HG02981 (cell line): ENCODE measurements at regions not wholly inside any gene's neighbourhood (a gene's known extent, or its start where the extent isn't known, plus 50 kb on each side); places are given as distances from the start of the nearest gene placed in this dataset.

Experiments
- ATAC-seq: cut with Tn5 transposase; IDR thresholded peaks from one replicate; pipeline ENCODE4 v1.9.1; 2021; ENCODE audit warnings: mild to moderate bottlenecking, moderate library complexity; ENCODE audit not compliant: unreplicated experiment

DNA sequence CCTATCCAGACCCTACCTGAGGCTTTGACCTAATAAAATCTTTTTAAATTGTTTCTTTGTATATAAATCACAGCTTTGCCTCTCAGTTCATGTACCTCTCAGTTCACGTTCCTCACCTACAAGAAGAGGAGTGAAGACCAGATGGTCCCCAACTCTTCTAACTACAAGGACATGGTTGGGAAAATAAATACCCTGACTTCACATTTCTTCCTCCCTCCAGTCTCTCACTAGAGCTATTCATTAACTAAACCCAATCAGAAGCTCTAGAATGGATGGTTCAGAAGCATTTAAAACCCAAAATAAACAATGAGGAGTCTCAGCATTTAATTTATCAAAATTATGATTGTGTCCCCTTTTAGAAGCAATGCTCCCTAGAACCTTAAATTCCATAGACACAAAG lies 97.3 kb upstream of the AGTR1 start:
- no peak for ATAC-seq

DNA sequence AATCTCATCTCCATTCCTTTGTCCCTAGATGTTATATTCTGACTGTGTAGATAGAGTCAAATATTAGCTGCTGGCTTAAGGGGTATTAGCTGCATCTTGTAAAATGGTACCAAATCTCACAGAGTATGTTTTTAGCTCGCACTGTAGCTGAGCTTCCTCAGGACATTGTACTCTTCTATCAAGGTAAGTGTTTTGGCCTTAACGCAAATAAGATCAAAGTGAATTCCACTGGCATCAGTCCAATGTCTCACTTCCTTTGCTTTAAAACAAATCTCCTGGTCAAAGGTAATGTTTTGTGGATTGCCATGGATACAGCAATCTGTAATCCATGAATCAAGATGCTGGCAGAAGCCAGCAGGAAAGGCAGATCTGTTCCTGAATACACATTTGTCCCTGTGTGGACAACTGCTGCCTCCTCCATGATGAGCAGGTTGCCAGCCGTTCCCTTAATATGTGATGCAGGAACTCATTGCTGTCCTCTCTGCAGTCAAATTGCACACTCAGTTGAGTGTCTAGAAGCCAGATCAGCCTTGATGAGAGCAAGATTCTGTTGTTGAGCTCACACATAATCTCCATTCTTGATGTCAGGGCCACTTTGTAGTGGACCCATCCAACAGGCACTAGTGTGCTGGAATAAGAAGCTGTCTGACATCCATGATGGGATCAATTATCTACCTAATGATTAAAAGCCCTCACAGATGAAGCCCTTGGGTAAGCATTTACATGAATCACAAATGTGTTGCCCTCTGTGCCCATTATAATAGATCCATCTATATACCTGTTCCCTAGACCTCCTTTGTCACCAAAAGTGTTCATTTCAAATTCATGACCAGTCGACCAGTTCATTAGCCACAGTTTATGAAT lies 96.6 kb upstream of the AGTR1 start:
- ATAC-seq, result no peak

DNA sequence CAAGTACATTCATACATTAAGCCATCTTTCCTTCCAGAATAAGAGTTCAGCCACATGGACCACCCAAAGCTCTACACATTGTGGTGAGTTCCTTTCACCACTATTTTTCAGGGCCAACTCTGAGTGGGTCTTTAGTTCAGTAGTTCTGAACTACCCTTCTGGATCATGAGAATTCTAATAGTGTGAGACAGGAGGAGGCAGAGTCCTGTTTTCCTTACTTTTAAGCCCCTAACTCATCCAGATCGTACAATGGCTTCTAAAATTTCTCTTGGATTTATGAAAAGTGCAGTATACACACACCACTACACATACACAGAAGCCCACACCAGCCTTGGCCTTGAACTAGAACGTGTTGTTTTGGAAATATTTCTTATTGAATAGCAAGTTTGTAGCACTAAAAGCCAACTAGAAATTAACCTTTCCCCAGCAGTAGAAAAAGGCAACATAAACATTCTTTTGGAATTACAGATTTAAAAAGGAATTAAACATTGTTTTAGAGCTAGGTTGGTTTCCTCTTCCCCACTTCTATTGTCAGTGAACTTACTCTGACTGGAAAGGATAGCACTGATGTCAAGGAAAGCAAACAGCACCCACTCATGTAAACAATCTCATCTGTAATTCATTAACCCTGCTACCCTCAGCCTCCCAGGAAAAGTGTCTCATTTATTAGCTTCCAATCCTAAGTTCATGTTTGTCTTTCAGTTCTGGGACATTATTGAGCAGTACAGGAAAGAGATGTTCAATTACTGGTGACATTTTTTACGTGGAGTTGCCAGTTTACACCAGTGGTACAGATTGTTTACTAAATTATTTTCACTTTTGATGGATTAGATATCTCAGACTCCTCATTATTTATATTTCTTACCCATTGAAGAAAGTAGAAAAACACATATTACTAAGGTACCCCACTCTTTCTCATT lies 95.7 kb upstream of the AGTR1 start:
- ATAC-seq, result no peak

DNA sequence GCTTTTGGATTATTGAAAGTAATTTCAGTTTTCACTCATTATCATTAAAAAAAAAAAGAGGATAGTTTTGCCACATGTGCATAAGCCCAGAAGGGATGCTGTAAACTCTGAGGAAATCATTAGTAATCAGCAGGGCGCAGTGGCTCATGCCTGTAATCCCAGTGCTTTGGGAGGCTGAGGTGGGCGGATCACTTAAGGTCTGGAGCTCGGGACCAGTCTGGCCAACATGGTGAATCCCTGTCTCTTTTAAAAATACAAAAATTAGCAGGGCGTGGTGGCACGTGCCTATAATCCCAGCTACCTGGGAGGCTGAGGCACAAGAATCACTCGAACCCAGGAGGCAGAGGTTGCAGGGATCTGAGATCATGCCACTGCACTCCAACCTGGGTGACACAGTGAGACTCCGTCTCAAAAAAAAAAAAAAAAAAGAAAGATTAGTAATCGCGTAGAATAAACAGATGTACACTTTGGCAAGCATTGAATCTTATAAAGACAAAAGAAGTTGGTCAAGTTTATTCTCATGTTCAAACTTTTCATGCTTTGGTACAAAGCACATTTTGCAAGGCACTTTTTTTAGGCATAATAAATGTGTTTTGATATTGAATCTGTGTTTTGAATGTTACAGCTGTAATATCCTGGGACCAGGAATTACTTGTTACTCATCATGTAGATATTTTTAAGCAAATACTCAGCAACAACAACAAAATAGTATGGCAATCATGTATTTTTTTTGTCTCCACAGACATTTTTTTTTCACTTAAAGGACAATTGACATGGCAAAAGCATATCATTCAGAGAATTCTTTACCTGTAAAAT lies 93.2 kb upstream of the AGTR1 start:
- ATAC-seq, result no peak

DNA sequence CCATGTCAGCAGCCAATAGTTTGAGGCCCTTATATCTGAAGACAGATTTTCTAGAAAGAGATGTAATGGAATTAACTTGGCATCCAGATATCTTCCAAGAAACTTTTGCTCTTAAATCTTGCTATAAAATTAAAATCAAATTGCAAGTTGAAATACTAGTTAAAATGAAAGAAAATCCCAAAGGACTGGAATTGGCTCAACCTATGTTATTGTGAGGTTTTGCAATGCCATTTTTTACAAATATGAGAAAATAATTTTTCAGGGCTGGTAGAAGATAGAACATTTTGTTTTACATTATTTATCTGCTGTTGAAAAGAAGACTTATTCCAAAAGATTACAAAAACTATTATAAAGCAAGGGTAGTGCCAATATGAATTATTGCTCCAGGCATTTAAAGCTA lies 92.2 kb upstream of the AGTR1 start:
- no peak for ATAC-seq

DNA sequence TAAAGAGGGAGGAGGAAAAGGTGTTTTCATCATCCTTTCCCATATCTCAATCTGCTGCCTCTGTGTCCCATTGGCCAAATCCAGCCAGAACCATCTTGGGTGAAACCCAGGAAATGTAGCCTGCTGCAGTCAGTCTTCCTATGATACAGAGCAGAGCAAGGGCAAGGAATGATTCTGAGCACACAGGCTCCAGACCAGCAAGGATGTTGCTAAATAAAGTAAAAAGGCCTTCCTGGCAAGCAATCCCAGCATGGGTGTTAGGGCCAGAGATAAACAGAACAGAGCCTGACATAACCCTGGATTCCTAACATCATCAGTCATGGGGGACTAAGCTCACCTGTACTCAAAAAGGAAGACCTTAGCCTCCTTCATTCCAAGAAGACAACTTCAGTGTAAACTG lies 90.7 kb upstream of the AGTR1 start:
- ATAC-seq, result no peak

DNA sequence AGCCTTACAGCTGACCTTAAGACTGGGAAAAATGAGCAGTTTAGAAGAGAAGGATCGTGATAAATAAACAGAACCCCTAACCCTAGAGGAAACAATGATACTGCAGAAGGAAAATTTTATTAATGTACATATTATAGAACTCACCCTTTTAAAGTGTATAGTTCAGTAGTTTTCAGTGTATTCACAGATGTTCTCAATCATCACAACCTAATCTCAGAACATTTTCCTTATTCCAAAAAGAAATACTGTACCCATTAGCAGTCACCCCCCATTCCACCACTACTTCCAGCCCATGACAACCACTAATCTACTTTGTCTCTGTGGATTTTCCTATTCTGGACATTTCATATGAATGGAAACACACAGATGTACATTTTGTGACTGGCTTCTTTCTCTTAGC lies 90.2 kb upstream of the AGTR1 start:
- ATAC-seq, result no peak

DNA sequence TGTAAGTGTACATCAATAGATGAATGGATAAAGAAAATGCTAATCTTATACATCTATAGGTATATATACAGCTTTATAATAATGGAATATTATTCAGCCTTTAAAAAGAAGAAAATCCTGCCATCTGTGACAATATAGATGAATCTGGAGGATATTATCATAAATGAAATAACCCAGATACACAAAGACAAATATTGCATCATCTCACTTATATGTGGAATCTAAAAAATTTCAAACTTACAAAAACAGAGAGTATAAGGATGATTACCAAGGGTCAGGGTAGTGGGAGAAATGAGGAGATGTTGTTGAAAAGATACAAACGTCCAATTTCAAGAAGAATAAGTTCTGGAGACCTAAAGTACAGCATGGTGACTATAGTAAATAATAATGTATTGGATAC lies 85.4 kb upstream of the AGTR1 start:
- no peak for ATAC-seq

DNA sequence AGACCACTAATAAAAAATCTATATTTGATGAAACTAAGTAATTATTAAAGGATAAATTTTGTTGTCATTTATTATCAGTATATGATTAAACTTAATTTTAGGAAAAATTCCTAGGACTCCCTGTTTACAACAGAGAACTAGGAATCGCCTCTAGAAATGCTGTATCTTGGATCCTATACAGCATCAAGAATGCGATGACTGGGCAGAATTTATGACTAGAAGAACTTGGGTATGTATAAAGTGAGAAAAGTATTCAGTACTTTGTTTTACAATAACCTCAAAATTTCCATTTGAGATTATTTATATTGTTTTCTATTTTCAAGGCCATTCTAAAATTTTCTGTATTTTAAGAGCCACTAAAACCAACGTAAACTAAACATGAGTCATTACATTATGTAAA lies 82.3 kb upstream of the AGTR1 start:
- ATAC-seq, result no peak

DNA sequence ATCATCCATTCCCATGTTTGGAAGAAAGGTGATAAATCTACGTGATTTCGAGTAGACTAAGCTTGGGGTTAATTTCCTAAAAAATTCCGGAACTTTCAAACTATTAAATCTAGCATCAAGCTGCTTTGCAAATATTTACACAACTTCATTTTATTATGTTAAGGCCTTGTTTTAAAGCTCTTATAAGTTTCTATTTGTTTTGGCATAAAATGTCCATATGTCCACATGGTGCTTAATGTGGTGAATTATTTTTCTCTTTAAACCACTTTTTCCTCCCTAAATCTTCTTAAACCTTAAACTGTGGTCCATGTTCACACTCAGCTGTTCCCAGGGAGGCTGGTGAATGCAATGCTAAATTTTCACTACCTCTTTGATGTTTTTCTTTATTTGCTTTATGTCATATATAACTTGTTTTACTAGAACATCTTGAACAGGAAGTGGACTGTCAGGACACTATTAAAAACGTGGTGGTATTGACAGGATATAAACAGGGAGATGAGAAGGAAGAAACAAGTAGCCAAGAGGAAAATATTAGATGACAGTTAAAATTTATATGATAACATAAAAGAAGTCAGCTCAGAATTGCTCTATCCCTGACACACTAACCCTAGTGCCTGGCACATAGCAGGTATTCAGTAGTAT lies 72.5 kb upstream of the AGTR1 start:
- no peak for ATAC-seq

DNA sequence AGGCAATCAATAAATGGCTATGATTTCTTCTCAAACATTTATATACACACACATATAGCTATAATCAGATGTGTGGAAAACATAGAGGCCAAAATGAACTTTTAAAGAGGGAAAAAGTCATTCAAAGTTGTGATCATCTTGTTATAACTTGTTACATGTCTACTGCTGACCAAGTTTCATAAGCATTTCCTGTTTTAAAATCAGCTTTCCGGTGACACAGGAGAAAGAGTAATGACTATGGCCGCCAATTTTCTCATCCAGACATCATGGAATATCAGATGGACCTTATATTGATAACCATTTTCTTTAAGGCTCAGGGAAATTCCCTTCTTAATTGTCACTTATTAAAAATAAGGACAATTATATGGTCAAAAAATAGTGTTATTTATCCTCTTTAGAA lies 71.7 kb upstream of the AGTR1 start:
- no peak for ATAC-seq

DNA sequence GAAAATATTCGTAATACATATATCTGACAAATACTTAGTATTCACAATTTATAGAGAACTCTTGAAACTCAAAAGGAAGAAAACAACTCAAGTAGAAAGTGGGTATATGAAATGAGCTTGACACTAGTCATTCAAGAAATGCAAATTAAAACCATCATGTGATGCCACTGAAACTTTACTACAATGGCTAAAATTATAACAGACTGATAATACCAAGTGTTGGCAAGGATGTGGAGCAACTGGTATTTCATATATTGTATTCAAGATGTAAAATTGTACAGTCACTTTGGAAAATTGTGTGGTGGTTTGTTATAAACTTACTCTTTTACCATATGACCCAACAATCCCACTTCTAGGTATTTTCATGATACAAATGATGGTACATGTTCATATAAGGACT lies 68.7 kb upstream of the AGTR1 start:
- no peak for ATAC-seq

DNA sequence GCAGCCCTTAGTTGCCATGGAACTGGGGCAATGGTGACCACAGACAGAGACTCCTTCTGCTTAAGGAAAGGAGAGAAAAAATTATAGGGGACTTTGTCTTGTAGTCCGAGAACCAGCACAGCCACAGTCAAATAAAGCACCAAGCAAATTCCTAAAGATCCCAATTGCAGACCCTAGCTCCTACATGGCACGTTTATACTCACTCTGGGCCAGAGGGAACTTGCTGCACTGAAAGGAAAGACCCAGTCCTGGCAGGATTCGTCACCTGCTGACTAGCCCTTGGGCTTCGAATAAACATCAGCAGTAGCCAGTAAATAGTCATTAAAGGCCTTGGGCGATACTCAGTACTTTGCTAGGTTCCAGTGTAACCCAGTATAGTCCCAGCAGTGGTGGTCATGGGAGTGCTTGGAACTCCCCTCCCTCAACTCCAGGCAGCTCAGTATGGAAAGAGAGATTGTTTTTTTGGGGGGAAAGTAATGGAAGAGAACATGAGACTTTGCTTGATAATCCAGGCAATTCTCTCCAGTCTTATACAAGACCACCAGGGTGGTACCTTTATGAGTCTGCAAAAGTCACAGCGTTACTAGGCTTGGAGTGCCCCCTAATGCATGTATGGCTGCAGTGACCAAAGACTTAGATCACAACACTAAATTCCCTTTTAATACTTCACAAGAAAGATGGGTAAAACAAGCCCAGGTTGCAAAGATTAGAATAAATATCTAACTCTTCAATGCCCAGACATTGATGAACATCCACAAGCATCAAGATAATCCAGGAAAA lies 66.4 kb upstream of the AGTR1 start:
- ATAC-seq, result no peak

DNA sequence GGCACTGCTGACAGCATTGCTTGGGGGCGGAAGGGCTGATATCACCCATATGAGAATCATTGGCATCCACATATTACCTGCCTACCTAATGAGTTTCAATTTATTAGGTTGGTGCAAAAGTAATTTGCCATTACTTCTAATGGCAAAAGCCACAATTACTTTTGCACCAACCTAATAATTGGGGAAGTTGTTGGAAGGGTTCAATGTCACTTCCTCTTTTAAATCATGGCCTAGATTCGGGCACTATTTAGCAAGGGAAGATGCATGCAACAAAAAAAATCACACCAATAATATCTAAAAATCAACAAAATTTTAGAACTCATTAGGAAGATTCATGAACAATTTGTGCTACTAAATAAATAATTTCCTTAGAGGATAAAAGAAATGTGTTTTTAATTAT lies 56.0 kb upstream of the AGTR1 start:
- no peak for ATAC-seq

DNA sequence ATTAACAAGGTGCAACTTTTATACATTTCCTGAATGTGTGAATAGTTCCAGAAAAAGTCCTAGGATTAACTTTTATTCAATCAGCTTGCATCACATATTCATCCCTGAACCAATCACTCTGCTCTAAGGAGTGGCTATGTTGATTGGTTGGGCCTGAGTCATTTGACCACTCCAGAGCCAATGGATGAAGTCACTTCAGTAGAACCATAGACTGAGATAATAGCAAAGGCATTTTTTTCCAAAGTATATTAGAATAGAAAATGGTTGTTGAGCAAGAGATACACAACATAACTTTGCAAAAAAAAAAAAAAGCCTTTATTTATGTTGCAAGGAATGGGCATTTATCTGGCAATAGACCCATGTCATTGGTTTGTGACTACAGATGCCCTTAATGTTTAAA lies 55.5 kb upstream of the AGTR1 start:
- ATAC-seq, result no peak

DNA sequence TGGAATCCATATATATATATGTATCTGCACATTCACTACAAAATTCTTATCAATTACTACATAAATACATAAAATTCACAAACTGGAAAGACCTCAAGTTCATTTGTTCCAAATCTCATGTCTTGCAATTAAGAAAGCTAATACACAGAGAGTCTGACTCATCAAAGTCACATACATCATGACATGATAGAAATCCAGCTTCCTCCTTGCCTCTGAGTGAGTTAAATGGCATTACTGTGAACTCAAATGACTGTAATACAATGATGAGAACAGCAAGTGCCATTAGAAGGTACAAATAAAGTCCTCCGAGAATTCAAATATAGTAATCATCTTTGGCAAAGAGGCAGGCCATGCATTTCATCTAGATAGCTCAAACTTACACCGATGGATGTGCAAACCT lies 55.1 kb upstream of the AGTR1 start:
- ATAC-seq, result no peak

DNA sequence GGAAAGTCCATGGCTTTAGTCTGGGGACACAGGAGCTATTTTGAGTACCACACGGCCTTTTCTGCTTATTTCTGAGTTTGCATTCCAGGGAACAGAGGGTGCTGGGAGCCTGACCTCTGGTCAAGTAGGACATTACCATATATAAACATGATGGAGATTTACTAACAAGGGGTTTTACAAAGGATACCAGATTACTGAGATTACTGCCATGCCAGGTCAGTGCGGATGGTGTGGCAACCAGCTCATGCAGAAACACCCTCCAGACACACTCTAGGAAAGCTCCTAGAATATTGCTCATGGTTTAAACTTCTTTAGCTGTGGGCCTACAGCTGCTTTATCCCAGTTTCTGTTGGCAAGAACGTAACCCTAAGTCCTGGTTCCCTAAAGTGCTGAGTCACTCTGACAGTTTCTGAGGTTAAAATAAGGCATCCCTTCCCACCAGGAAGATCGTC lies 54.3 kb upstream of the AGTR1 start:
- no peak for ATAC-seq

DNA sequence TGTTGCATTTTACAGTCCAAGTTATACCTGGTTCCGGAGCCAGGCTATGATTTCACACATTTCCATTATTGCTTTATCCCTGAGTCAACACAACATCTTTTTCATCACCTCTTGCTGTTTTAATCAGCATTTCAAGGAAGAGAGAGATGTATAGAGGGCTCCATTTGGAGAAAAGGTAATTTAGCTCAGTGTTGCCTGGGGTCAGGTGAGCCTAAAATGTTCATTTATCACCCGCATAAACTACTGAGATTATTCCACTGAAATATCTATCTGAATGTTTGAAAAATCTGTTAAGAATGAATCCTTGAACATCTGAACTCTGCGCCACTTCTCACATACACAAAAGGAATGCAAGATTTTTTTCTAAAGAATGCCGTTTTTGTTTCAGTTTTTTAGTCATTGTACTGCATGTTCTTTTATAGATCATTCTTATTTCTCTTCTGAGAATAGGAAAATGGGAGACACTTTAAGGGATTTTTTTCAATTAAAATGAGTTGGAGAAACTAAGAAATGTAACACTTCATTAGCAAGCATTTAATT lies 51.5 kb upstream of the AGTR1 start:
- no peak for ATAC-seq
